ENCODE measurements at regions not wholly inside any gene's neighbourhood (a gene's known extent, or its start where the extent isn't known, plus 50 kb on each side); places are given as distances from the start of the nearest gene placed in this dataset.

DNA sequence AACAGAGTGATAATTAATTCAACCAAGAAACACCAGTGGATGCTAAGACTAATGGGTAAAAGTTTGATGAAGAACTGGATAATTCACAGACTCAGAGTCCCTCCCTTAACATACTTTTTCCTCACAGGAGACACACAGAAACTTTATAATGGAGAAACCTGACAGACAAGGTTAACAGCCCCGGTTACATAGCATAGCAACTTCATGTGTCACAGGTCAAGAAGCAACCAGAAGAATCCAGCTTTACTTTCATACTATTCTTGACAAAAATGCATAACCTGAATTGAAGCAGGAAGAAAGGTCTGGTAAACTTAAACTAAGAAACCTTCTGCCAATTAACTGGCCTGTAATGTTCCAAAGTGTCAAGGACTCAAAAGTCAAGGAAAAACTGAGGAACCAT is 375.9 kb downstream of the RNF144B start:
- no peak overlapping the region for H3K27ac ChIP-seq (ENCODE audit: low read depth, low read length)
- ChIA-PET RAD21 (ENCODE audit: low non-redundant PET in 1 of 2, low total read pairs in 2 of 2, uncharacterized antibody in 2 of 2, unreplicated experiment in 2 of 2) (no interaction called here), CTCF (no interaction called here), POLR2A (no interaction called here)
- no peak overlapping the region for H2AFZ ChIP-seq (ENCODE audit: low read depth, low read length, poor library complexity, severe bottlenecking)
- no peaks in the 10 kb centered on the region for H3K9me3 ChIP-seq (ENCODE audit: control insufficient read depth in 1 of 2, insufficient read depth in 1 of 2, low read depth in 1 of 2, low read length in 2 of 2)
- DNase-seq (ENCODE audit: low read depth, low spot score) (no peak), ATAC-seq (no peak)
- no TSS peak for BruUV-seq (replicated peaks)
- H3K36me3 ChIP-seq (ENCODE audit: control insufficient read depth in 1 of 2, insufficient read depth in 2 of 2, low read length in 2 of 2) = no peaks in the 10 kb centered on the region
- intact Hi-C loops (cut with micrococcal nuclease) = no loop called here
- H3K4me3 ChIP-seq (replicated peaks in 1 of 2; ENCODE audit: low read depth in 1 of 2, low read length in 2 of 2) = no peak overlapping the region
- H3K27me3 ChIP-seq (ENCODE audit: insufficient read depth, low read length) = no peaks in the 10 kb centered on the region
- no peaks in the 10 kb centered on the region for H3K9me2 ChIP-seq (ENCODE audit: insufficient read depth)
- TF ChIP-seq EZH2 (IDR thresholded peaks at IDR 0.05) = no peak
- no peak for TF ChIP-seq ZFX (IDR thresholded peaks at IDR 0.05)
- no peak for TF ChIP-seq CBX3 (IDR thresholded peaks at IDR 0.05; ENCODE audit: low read depth)
- TF ChIP-seq, protein P1, sequence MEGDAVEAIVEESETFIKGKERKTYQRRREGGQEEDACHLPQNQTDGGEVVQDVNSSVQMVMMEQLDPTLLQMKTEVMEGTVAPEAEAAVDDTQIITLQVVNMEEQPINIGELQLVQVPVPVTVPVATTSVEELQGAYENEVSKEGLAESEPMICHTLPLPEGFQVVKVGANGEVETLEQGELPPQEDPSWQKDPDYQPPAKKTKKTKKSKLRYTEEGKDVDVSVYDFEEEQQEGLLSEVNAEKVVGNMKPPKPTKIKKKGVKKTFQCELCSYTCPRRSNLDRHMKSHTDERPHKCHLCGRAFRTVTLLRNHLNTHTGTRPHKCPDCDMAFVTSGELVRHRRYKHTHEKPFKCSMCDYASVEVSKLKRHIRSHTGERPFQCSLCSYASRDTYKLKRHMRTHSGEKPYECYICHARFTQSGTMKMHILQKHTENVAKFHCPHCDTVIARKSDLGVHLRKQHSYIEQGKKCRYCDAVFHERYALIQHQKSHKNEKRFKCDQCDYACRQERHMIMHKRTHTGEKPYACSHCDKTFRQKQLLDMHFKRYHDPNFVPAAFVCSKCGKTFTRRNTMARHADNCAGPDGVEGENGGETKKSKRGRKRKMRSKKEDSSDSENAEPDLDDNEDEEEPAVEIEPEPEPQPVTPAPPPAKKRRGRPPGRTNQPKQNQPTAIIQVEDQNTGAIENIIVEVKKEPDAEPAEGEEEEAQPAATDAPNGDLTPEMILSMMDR (IDR thresholded peaks at IDR 0.05 in 2 of 3, conservative IDR thresholded peaks at IDR 0.05 in 1 of 3; ENCODE audit: borderline replicate concordance in 1 of 3, insufficient read depth in 1 of 3, low read depth in 2 of 3, low read length in 2 of 3) = no peak
- TF ChIP-seq YY1 (IDR thresholded peaks at IDR 0.05; ENCODE audit: extremely low read depth, insufficient replicate concordance, low read depth, low read length) = no peak
- no peak for TF ChIP-seq FOSL1 (IDR thresholded peaks at IDR 0.05; ENCODE audit: low read depth)
- TF ChIP-seq EGR1 (IDR thresholded peaks at IDR 0.05; ENCODE audit: low read depth) = no peak
- TF ChIP-seq CEBPB (IDR thresholded peaks at IDR 0.05; ENCODE audit: low read depth) = no peak
- TF ChIP-seq SIN3A (IDR thresholded peaks at IDR 0.05; ENCODE audit: low read depth) = no peak
- TF ChIP-seq POLR2AphosphoS5 (IDR thresholded peaks at IDR 0.05; ENCODE audit: low read depth, low read length) = no peak
- no peak for TF ChIP-seq ZNF274 (IDR thresholded peaks at IDR 0.05; ENCODE audit: low read depth, low read length)
- TF ChIP-seq, protein P2, sequence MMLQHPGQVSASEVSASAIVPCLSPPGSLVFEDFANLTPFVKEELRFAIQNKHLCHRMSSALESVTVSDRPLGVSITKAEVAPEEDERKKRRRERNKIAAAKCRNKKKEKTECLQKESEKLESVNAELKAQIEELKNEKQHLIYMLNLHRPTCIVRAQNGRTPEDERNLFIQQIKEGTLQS (IDR thresholded peaks at IDR 0.05) = no peak
- no peak for TF ChIP-seq SP1 (IDR thresholded peaks at IDR 0.05; ENCODE audit: low read depth)
- TF ChIP-seq TCF7L2 (IDR thresholded peaks at IDR 0.05; ENCODE audit: borderline replicate concordance, extremely low read depth, insufficient read depth, insufficient read length) = no peak
- H3K4me2 ChIP-seq (ENCODE audit: low read length) = no peak overlapping the region
- H3K9ac ChIP-seq (ENCODE audit: low read length) = no peak overlapping the region
- H4K20me1 ChIP-seq (ENCODE audit: insufficient read depth) = no peaks in the 10 kb centered on the region
- no peaks in the 10 kb centered on the region for H3K79me2 ChIP-seq (ENCODE audit: insufficient read depth, low read length)
- H3K4me1 ChIP-seq (ENCODE audit: control insufficient read depth in 1 of 2, insufficient read depth in 2 of 2, low read length in 2 of 2) = no peaks in the 10 kb centered on the region
